ENCODE measurements at regions not wholly inside any gene's neighbourhood (a gene's known extent, or its start where the extent isn't known, plus 50 kb on each side); places are given as distances from the start of the nearest gene placed in this dataset.

- Histone ChIP-seq H3K4me1 (ENCODE audit: insufficient read depth, low read length) (no peaks in the 10 kb centered on the region), H3K27me3 (ENCODE audit: insufficient read depth, low read length) (no peaks in the 10 kb centered on the region), H2AFZ (ENCODE audit: low read length) (no peak overlapping the region), H4K20me1 (ENCODE audit: insufficient read depth, low read length) (no peaks in the 10 kb centered on the region), H3K27ac (ENCODE audit: low read depth, low read length) (no peak overlapping the region), H3K4me3 (ENCODE audit: insufficient read depth, low read length) (no peak overlapping the region), H3K79me2 (ENCODE audit: insufficient read depth, low read length) (no peaks in the 10 kb centered on the region), H3K36me3 (ENCODE audit: insufficient read depth, low read length) (no peaks in the 10 kb centered on the region), H3K9me3 (ENCODE audit: low read depth, low read length) (no peaks in the 10 kb centered on the region), H3K4me2 (ENCODE audit: insufficient read depth, low read length) (no peak overlapping the region)
- no peak for DNase-seq (ENCODE audit: insufficient read length, low spot score, missing footprints)
- TF ChIP-seq CTCF (IDR thresholded peaks at IDR 0.05; ENCODE audit: extremely low read depth, low read depth, low read length): no peak
Measured at GRCh38 chr5:98490348-98490747, 283.1 kb upstream of the RGMB start.

GRCh38 chr5:98492258-98492657 lies 281.2 kb upstream of the RGMB start:
- no peak for TF ChIP-seq CTCF (IDR thresholded peaks at IDR 0.05; ENCODE audit: extremely low read depth, low read depth, low read length)
- no peaks in the 10 kb centered on the region for H3K27me3 ChIP-seq (ENCODE audit: insufficient read depth, low read length)
- H3K4me2 ChIP-seq (ENCODE audit: insufficient read depth, low read length): no peak overlapping the region
- H3K4me1 ChIP-seq (ENCODE audit: insufficient read depth, low read length): no peaks in the 10 kb centered on the region
- peak overlapping the region; percentile 33 for H2AFZ ChIP-seq (ENCODE audit: low read length)
- DNase-seq (ENCODE audit: insufficient read length, low spot score, missing footprints): no peak
- no peaks in the 10 kb centered on the region for H3K36me3 ChIP-seq (ENCODE audit: insufficient read depth, low read length)
- H3K79me2 ChIP-seq (ENCODE audit: insufficient read depth, low read length): no peaks in the 10 kb centered on the region
- no peak overlapping the region for H3K4me3 ChIP-seq (ENCODE audit: insufficient read depth, low read length)
- H3K9me3 ChIP-seq (ENCODE audit: low read depth, low read length): no peaks in the 10 kb centered on the region
- H3K27ac ChIP-seq (ENCODE audit: low read depth, low read length): no peak overlapping the region
- H4K20me1 ChIP-seq (ENCODE audit: insufficient read depth, low read length): no peaks in the 10 kb centered on the region

- H3K9me3 ChIP-seq (ENCODE audit: low read depth, low read length): no peaks in the 10 kb centered on the region
- peak overlapping the region; percentile 74 for H2AFZ ChIP-seq (ENCODE audit: low read length)
- no peak overlapping the region for H3K4me3 ChIP-seq (ENCODE audit: insufficient read depth, low read length)
- H3K4me2 ChIP-seq (ENCODE audit: insufficient read depth, low read length): no peak overlapping the region
- no peaks in the 10 kb centered on the region for H3K27me3 ChIP-seq (ENCODE audit: insufficient read depth, low read length)
- H3K79me2 ChIP-seq (ENCODE audit: insufficient read depth, low read length): no peaks in the 10 kb centered on the region
- H3K4me1 ChIP-seq (ENCODE audit: insufficient read depth, low read length): peaks cover 2% of the 10 kb centered on the region
- no peaks in the 10 kb centered on the region for H4K20me1 ChIP-seq (ENCODE audit: insufficient read depth, low read length)
- H3K27ac ChIP-seq (ENCODE audit: low read depth, low read length): no peak overlapping the region
- TF ChIP-seq CTCF (IDR thresholded peaks at IDR 0.05; ENCODE audit: extremely low read depth, low read depth, low read length): no peak
- no peaks in the 10 kb centered on the region for H3K36me3 ChIP-seq (ENCODE audit: insufficient read depth, low read length)
- DNase-seq (ENCODE audit: insufficient read length, low spot score, missing footprints): no peak
Measured at GRCh38 chr5:98497418-98497817, 276.0 kb upstream of the RGMB start.

GRCh38 chr5:98498028-98498427 lies 275.4 kb upstream of the RGMB start:
- no peak overlapping the region for H3K27ac ChIP-seq (ENCODE audit: low read depth, low read length)
- H4K20me1 ChIP-seq (ENCODE audit: insufficient read depth, low read length): no peaks in the 10 kb centered on the region
- no peak for TF ChIP-seq CTCF (IDR thresholded peaks at IDR 0.05; ENCODE audit: extremely low read depth, low read depth, low read length)
- peaks cover 3% of the 10 kb centered on the region for H3K4me1 ChIP-seq (ENCODE audit: insufficient read depth, low read length)
- no peaks in the 10 kb centered on the region for H3K9me3 ChIP-seq (ENCODE audit: low read depth, low read length)
- H3K27me3 ChIP-seq (ENCODE audit: insufficient read depth, low read length): no peaks in the 10 kb centered on the region
- H2AFZ ChIP-seq (ENCODE audit: low read length): no peak overlapping the region
- H3K79me2 ChIP-seq (ENCODE audit: insufficient read depth, low read length): no peaks in the 10 kb centered on the region
- DNase-seq (ENCODE audit: insufficient read length, low spot score, missing footprints): no peak
- H3K36me3 ChIP-seq (ENCODE audit: insufficient read depth, low read length): no peaks in the 10 kb centered on the region
- no peak overlapping the region for H3K4me3 ChIP-seq (ENCODE audit: insufficient read depth, low read length)
- no peak overlapping the region for H3K4me2 ChIP-seq (ENCODE audit: insufficient read depth, low read length)

All from osteoblast (primary cell).